Stimulated activated CD4-positive, alpha-beta T cell treated with anti-CD3 and anti-CD28 coated beads, Interleukin-12 subunit alpha, Interleukin-12 subunit beta, amount 100 ng/mL, for 24 hours (primary cell): ENCODE measurements at regions not wholly inside any gene's neighbourhood (a gene's known extent, or its start where the extent isn't known, plus 50 kb on each side); places are given as distances from the start of the nearest gene placed in this dataset.

Source experiments
- DNase-seq, 2 experiments: peaks; one replicate each; pipeline ENCODE4 v3.0.0-alpha.2; 2020; ENCODE audit warnings: low read depth in 2 of 2

GRCh38 chr13:40189898-40190630, 476.4 kb downstream of the FOXO1 start:
- no peak for DNase-seq

- DNase-seq, result peak; percentile 55 to 61
Observed at GRCh38 chr13:40190641-40191100, 475.8 kb downstream of the FOXO1 start.

GRCh38 chr13:40191186-40191980, 475.1 kb downstream of the FOXO1 start:
- DNase-seq, result no peak

- no peak for DNase-seq
Observed at GRCh38 chr13:40192452-40192851, 474.0 kb downstream of the FOXO1 start.

- no peak for DNase-seq
Observed at GRCh38 chr13:40192858-40193257, 473.6 kb downstream of the FOXO1 start.

- DNase-seq, result no peak
Observed at GRCh38 chr13:40193286-40194223, 472.9 kb downstream of the FOXO1 start.

GRCh38 chr13:40194224-40194806, 472.1 kb downstream of the FOXO1 start:
- no peak for DNase-seq

- no peak for DNase-seq
Observed at GRCh38 chr13:40197049-40197448, 469.4 kb downstream of the FOXO1 start.

- DNase-seq, result no peak
Observed at GRCh38 chr13:40197936-40198595, 468.4 kb downstream of the FOXO1 start.

- no peak for DNase-seq
Observed at GRCh38 chr13:40200273-40200978, 466.0 kb downstream of the FOXO1 start.

GRCh38 chr13:40204246-40204645, 462.2 kb downstream of the FOXO1 start:
- DNase-seq, result no peak

- DNase-seq, result no peak
Observed at GRCh38 chr13:40205771-40206240, 460.6 kb downstream of the FOXO1 start.

- peak; percentile 35 to 37 for DNase-seq
Observed at GRCh38 chr13:40206241-40207000, 460.0 kb downstream of the FOXO1 start.

- DNase-seq, result no peak
Observed at GRCh38 chr13:40207001-40207478, 459.4 kb downstream of the FOXO1 start.

- DNase-seq, result no peak
Observed at GRCh38 chr13:40208517-40208916, 457.9 kb downstream of the FOXO1 start.

GRCh38 chr13:40210865-40211585, 455.4 kb downstream of the FOXO1 start:
- DNase-seq, result no peak

GRCh38 chr13:40211586-40211968, 454.9 kb downstream of the FOXO1 start:
- DNase-seq, result no peak

GRCh38 chr13:40213779-40214178, 452.7 kb downstream of the FOXO1 start:
- DNase-seq, result no peak

- DNase-seq, result no peak
Observed at GRCh38 chr13:40215311-40215710, 451.1 kb downstream of the FOXO1 start.
